ENCODE measurements at regions not wholly inside any gene's neighbourhood (a gene's known extent, or its start where the extent isn't known, plus 50 kb on each side); places are given as distances from the start of the nearest gene placed in this dataset.

- TF ChIP-seq ZBTB9 (CRISPR knock-in tag; IDR thresholded peaks at IDR 0.05) (peak; percentile 83; the same call in 1 of the 2 replicates), BCOR (IDR thresholded peaks at IDR 0.05) (no peak), ZBTB8A (IDR thresholded peaks at IDR 0.05; ENCODE audit: partially characterized antibody) (no peak), CTBP1 (IDR thresholded peaks at IDR 0.05; ENCODE audit: borderline replicate concordance) (no peak), GTF2E2 (tag; IDR thresholded peaks at IDR 0.05) (no peak), ZBTB12 (CRISPR knock-in tag; IDR thresholded peaks at IDR 0.05) (peak; percentile 69), PPARD (CRISPR knock-in tag; IDR thresholded peaks at IDR 0.05) (no peak), ZNF316 (IDR thresholded peaks at IDR 0.05) (peak; percentile 97), VEZF1 (CRISPR knock-in tag; IDR thresholded peaks at IDR 0.05) (peak; percentile 42; the same call in 1 of the 2 replicates), ZNF445 (CRISPR knock-in tag; IDR thresholded peaks at IDR 0.05; ENCODE audit: low read depth) (0 out of 2 replicates have a peak, but pooled peaks have one; percentile 22), ZNF586 (CRISPR knock-in tag; conservative IDR thresholded peaks at IDR 0.05) (0 out of 2 replicates have a peak, but pooled peaks have one; percentile 21), TCF7L2 (IDR thresholded peaks at IDR 0.05; ENCODE audit: low read depth, low read length) (no peak), ZNF766 (CRISPR knock-in tag; conservative IDR thresholded peaks at IDR 0.05) (0 out of 2 replicates have a peak, but pooled peaks have one; percentile 55), ZNF639 (CRISPR knock-in tag; conservative IDR thresholded peaks at IDR 0.05 in 1 of 2, IDR thresholded peaks at IDR 0.05 in 1 of 2) (peak in 1 of 2 experiments; percentile 88; a peak in 2 of 4 replicates), PTTG1 (tag; IDR thresholded peaks at IDR 0.05; ENCODE audit: low read depth) (0 out of 2 replicates have a peak, but pooled peaks have one; percentile 62), ZBTB33 (CRISPR knock-in tag; IDR thresholded peaks at IDR 0.05) (no peak), FOXK2 (conservative IDR thresholded peaks at IDR 0.05 in 1 of 2, IDR thresholded peaks at IDR 0.05 in 1 of 2; ENCODE audit: low read depth in 2 of 2) (no peak), BRF2 (IDR thresholded peaks at IDR 0.05; ENCODE audit: borderline replicate concordance, insufficient read depth, insufficient read length) (no peak)
Measured at GRCh38 chr12:115204957-115205754, 521.2 kb upstream of the TBX3 start (continued).

Measured in K562 (cell line).